ENCODE measurements at regions not wholly inside any gene's neighbourhood (a gene's known extent, or its start where the extent isn't known, plus 50 kb on each side); places are given as distances from the start of the nearest gene placed in this dataset.

DNA sequence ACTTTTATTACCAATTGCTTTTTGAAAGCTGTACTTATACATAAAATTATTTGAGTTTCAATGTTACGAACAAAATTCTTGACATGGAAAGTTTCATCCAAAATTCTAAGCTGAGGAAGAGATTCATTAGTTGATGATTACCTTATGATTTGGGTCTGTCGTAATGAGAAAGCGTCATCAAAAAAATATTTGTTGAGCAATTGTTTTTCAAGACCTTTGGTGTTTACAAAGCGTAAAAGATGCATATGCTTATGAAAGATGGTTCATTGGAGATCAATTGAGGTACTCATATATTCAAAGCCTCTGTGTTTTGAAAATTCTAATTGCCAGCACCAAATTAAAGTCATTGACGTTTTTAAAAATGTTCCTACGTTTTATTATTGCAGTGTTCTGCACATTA lies 110.5 kb upstream of the DOK5 start:
- TF ChIP-seq RAD21 (CRISPR knock-in tag; IDR thresholded peaks at IDR 0.05) = no peak
- TF ChIP-seq SRF (IDR thresholded peaks at IDR 0.05; ENCODE audit: low read depth, low read length) = no peak
